Nephron progenitor cell (in vitro differentiated cells): ENCODE measurements at regions not wholly inside any gene's neighbourhood (a gene's known extent, or its start where the extent isn't known, plus 50 kb on each side); places are given as distances from the start of the nearest gene placed in this dataset.
A peak's percentile ranks its signal among the peaks of the same experiment; 100 is the strongest.

ENCODE experiments used
- DNase-seq: peaks from one replicate; pipeline ENCODE4 v3.0.0; 2021
- H3K27ac Mint-ChIP-seq: 2 replicates; pipeline ENCODE4 v1.8.0; 2021; ENCODE audit warnings: mild to moderate bottlenecking, moderate library complexity, mixed read lengths
- H3K27me3 Mint-ChIP-seq: 2 replicates; pipeline ENCODE4 v1.8.0; 2021; ENCODE audit warnings: mild to moderate bottlenecking, low read depth, mixed read lengths; ENCODE audit not compliant: poor library complexity
- H3K36me3 Mint-ChIP-seq: 2 replicates; pipeline ENCODE4 v1.8.0; 2021; ENCODE audit warnings: low read depth, mixed read lengths
- H3K4me1 Mint-ChIP-seq: 2 replicates; pipeline ENCODE4 v1.8.0; 2021; ENCODE audit warnings: mixed read lengths
- H3K4me3 Mint-ChIP-seq: 2 replicates; pipeline ENCODE4 v1.8.0; 2021; ENCODE audit warnings: mild to moderate bottlenecking, moderate library complexity, mixed read lengths
- H3K9me3 Mint-ChIP-seq: 2 replicates; pipeline ENCODE4 v1.8.0; 2021; ENCODE audit warnings: mild to moderate bottlenecking, moderate library complexity, mixed read lengths
- CTCF ChIP-seq: fragments of 200-600 bp; sonication (generic); IDR thresholded peaks from 2 replicates; pipeline ENCODE4 v1.5.0; 2021; ENCODE audit warnings: antibody characterized with exemption

DNA sequence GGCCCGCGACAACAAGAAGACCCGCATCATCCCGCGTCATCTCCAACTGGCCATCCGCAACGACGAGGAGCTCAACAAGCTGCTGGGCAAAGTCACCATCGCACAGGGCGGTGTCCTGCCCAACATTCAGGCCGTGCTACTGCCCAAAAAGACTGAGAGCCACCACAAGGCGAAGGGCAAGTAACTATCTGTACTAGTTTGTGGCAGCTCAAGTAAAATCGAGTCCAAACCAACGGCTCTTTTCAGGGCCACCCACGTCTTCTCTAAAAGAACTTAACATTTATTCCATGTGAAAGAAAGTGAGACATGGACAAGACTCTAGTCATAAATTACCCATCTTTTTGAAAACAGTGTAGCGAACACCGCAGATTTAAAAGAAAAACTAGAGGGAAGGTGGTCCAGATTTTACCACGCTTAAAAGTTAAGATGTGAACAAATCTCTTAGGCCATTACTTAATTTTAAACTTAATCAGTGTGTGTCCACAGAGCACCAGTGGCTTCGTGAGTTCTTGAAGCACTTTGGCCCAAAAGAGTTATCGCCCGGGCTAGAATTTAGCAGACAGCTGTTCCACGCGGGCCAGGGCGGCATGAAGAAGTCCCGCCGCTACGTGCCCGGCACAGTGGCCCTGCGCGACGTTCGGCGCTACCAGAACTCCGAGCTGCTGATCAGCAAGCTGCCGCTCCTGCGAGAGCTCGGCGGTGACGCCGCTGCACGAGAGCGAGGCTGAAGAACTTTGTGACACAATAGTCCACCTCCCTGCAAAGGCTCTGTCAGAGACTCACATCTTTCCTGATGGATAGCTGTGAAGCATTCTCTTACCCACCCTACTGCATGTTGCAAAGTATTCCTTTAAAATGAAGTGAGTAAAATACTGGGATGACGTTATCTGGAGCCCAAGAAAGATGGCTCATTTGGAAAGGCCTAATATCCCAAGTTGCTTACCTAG is 113.9 kb upstream of the PRSS16 start:
- peak; percentile 69 for DNase-seq
- Mint-ChIP-seq H3K36me3 (no peaks in the 10 kb centered on the region), H3K4me3 (no peak overlapping the region), H3K27me3 (no peaks in the 10 kb centered on the region), H3K9me3 (no peaks in the 10 kb centered on the region), H3K4me1 (peaks cover 48% of the 10 kb centered on the region), H3K27ac (no peak overlapping the region)
- TF ChIP-seq CTCF = no peak

DNA sequence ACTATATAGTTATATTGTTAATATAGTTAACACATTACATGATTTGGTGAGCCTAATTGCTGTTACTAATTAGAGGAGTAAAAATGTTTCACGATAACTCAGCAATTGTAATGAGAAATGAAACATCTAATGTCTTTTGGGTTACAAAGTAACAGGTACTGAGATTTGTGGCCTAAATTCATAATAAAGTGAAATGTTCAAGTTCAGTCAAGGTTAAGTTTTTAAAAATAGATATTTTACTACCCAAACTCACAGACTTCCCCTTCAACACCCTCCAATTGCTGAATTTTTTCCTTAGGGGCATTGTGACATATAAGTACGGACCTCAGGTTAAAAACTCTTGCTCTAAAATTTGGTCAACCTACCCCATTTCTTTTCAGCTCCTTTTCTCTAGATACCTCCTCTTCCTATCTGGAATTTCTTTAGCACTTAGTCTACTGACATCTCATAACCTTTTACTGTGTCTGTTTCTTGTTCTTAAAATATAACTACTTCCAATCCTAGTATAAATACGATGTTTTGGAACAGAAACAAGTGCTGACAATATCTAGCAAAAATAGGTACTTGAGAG is 112.3 kb upstream of the PRSS16 start:
- Mint-ChIP-seq H3K4me3 (peak overlapping the region; percentile 12), H3K36me3 (no peaks in the 10 kb centered on the region), H3K27ac (no peak overlapping the region), H3K4me1 (peaks cover 44% of the 10 kb centered on the region), H3K9me3 (no peaks in the 10 kb centered on the region), H3K27me3 (no peaks in the 10 kb centered on the region)
- no peak for DNase-seq
- no peak for TF ChIP-seq CTCF

- H3K4me3 Mint-ChIP-seq = no peak overlapping the region
- no peak for DNase-seq
- peaks cover 49% of the 10 kb centered on the region for H3K4me1 Mint-ChIP-seq
- TF ChIP-seq CTCF = no peak
- no peaks in the 10 kb centered on the region for H3K27me3 Mint-ChIP-seq
- no peaks in the 10 kb centered on the region for H3K36me3 Mint-ChIP-seq
- no peaks in the 10 kb centered on the region for H3K9me3 Mint-ChIP-seq
- H3K27ac Mint-ChIP-seq = peak overlapping the region; percentile 44
These were observed 111.3 kb upstream of the PRSS16 start for GRCh38 chr6:27136077-27136644.

DNA sequence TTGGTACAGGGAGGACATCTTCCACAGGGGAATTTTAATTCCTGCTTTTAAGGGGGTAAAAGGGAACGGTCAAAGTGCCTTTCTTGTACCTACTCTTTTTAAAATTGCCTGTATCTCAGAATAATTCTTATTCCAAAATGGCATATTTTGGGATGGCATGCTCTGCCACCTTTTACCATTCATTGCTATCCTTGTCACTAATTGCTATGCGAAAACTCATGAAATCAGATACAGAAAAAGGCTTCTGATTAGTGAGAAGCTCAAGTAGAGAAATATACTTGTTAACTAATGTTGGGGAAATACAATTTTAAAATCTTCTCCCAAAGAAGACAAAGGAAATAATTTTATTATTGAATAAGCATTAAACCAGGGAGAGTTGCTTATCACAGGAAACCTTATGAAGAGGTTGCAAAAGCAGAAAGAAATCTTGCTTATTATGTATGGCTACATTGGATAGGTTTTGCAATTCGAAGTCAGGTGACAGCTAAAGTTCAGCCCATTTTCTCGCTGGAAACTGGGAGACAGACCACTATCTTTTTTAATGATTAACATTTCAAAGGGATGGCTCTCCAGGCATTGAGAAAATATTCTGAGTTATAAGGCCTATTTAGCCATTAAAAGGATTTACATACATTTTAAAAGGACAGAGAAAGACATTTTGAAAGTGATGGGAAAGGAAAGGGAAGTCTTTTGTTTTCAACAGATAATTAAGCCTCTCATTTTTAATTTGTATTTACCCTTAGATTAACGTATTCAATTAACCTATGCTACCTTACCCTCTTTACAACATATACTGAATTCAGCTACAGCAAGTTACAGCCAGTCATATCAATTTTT is 110.3 kb upstream of the PRSS16 start:
- no peaks in the 10 kb centered on the region for H3K36me3 Mint-ChIP-seq
- H3K27me3 Mint-ChIP-seq = no peaks in the 10 kb centered on the region
- H3K4me3 Mint-ChIP-seq = no peak overlapping the region
- H3K9me3 Mint-ChIP-seq = no peaks in the 10 kb centered on the region
- no peak for DNase-seq
- H3K4me1 Mint-ChIP-seq = peaks cover 57% of the 10 kb centered on the region
- TF ChIP-seq CTCF = no peak
- no peak overlapping the region for H3K27ac Mint-ChIP-seq

DNA sequence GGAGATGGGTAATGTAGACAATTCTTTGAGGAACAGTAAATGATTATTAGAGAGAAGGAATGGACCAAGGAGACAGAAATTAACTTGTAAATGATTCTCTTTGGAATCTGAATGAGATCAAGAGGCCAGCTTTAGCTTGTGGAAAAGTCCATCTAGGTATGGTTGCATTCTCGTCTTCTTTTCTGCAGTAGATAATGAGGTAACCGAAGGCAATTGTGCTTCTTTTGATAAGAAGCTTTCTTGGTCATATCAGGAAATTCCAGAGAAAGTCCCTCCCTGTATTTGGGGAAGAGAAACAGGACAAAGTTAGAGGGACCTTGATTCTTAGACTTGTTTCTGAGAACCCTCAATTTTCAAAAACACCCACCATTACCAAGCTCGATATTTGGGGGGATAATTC is 109.1 kb upstream of the PRSS16 start:
- Mint-ChIP-seq H3K27me3 (no peaks in the 10 kb centered on the region), H3K4me1 (peaks cover 60% of the 10 kb centered on the region), H3K9me3 (no peaks in the 10 kb centered on the region), H3K4me3 (peak overlapping the region; percentile 95), H3K27ac (peak overlapping the region; percentile 99), H3K36me3 (no peaks in the 10 kb centered on the region)
- TF ChIP-seq CTCF = no peak
- no peak for DNase-seq
